ENCODE measurements at regions not wholly inside any gene's neighbourhood (a gene's known extent, or its start where the extent isn't known, plus 50 kb on each side); places are given as distances from the start of the nearest gene placed in this dataset.

DNA sequence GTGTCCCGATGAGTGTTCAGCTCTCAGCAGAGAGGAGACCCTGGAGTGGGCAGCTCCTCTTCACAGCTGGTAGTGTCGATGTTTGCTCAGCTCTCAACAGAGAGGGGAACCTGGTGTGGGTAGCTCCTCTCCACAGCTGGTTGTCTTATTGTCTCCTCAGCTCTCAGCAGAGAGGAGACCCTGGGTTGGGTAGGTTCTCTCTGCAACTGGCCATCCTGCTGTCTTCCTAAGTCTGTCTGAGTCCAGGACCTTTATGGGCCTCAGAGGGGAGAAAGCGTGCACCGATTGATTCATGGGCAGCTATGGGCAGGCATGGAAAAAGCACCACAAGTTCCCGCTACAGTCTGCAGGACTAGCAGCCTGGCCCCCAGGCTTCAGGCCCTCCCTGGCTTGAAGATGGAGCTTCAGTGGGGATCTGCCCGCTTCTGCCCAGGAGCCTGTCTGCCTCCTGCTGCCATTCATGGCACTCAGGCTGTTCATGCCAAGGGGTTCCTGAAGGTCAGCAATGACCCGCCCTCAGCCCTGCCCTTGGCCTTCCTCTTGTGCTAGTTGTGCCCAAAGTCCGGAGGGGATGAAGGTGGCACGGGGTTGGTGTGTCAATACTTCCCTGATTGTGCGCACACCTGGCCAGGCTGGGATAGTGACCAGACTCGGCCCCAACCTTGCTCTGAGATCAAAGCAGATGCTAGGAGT is 224.2 kb downstream of the KCNC2 start:
- DNase-seq, result no peak

DNA sequence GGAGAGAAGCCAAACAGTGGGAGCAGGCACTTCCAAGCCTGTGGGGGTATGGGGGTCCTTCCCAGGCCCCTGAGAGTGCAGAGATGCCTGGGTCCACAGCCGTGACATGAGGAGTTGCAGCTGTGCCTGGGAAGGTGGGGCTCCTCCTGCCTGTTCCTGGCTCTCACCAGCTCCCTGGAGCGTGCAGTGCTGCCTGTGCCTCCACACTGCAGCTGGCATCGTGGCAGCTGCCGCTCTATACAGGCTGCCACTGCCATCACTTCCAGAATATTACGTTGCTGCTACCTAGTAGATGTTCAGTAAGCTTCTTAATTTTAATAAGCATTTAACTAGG is 223.7 kb downstream of the KCNC2 start:
- DNase-seq, result no peak

DNA sequence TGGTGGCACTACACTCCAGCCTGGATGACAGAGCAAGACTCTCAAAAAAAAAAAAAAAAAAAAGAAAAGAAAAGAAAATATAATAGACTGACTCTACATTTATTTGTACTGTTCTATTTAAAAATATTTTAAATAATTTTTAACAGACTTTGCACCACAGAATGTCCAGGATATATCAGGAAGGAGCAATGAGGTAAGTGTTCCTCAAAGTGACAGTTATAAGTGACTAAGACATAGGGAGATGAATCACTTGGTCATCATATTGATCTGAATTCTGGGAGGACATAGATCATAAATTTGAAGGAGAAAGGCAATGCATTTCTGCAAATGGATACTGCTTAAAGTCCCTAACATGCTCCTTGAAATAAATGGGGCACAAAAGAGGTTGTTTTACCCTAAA is 221.5 kb downstream of the KCNC2 start:
- no peak for DNase-seq

Measured in hypothalamus (tissue), 51 donors.